ENCODE measurements at regions not wholly inside any gene's neighbourhood (a gene's known extent, or its start where the extent isn't known, plus 50 kb on each side); places are given as distances from the start of the nearest gene placed in this dataset.
"Not testable (repeated sequence)": the region's sequence is repeated elsewhere in the genome, so short reads cannot be mapped to it uniquely, and the experiment has no call there.

- DNase-seq, result no peak
Measured at GRCh38 chr3:40864146-40864782, 335.0 kb upstream of the CTNNB1 start.

GRCh38 chr3:40864915-40865314 lies 334.4 kb upstream of the CTNNB1 start:
- DNase-seq, result no peak

GRCh38 chr3:40867797-40868196 lies 331.5 kb upstream of the CTNNB1 start:
- DNase-seq, result no peak

GRCh38 chr3:40869013-40869412 lies 330.3 kb upstream of the CTNNB1 start:
- DNase-seq, result no peak

- DNase-seq, result no peak
Measured at GRCh38 chr3:40869939-40870338, 329.4 kb upstream of the CTNNB1 start.

- DNase-seq, result no peak
Measured at GRCh38 chr3:40871394-40871793, 327.9 kb upstream of the CTNNB1 start.

GRCh38 chr3:40872258-40872920 lies 326.9 kb upstream of the CTNNB1 start:
- DNase-seq, result peak; percentile 49

- no peak for DNase-seq
Measured at GRCh38 chr3:40873476-40873875, 325.8 kb upstream of the CTNNB1 start.

GRCh38 chr3:40873934-40874699 lies 325.2 kb upstream of the CTNNB1 start:
- DNase-seq, result no peak

GRCh38 chr3:40875581-40875980 lies 323.7 kb upstream of the CTNNB1 start:
- no peak for DNase-seq

GRCh38 chr3:40876009-40876408 lies 323.3 kb upstream of the CTNNB1 start:
- no peak for DNase-seq

GRCh38 chr3:40876496-40876895 lies 322.8 kb upstream of the CTNNB1 start:
- DNase-seq, result no peak

GRCh38 chr3:40877631-40878463 lies 321.5 kb upstream of the CTNNB1 start:
- DNase-seq, result peak; percentile 51

- no peak for DNase-seq
Measured at GRCh38 chr3:40878464-40878905, 320.8 kb upstream of the CTNNB1 start.

GRCh38 chr3:40885430-40885829 lies 313.9 kb upstream of the CTNNB1 start:
- no peak for DNase-seq

GRCh38 chr3:40886660-40887425 lies 312.5 kb upstream of the CTNNB1 start:
- no peak for DNase-seq

- DNase-seq, result no peak
Measured at GRCh38 chr3:40891186-40891585, 308.1 kb upstream of the CTNNB1 start.

GRCh38 chr3:40895109-40895508 lies 304.2 kb upstream of the CTNNB1 start:
- no peak for DNase-seq

- DNase-seq, result no peak
Measured at GRCh38 chr3:40899286-40899712, 300.0 kb upstream of the CTNNB1 start.

- DNase-seq, result no peak
Measured at GRCh38 chr3:40901298-40901697, 298.0 kb upstream of the CTNNB1 start.

- no peak for DNase-seq
Measured at GRCh38 chr3:40901796-40902195, 297.5 kb upstream of the CTNNB1 start.

- DNase-seq, result not testable (repeated sequence)
Measured at GRCh38 chr3:40907907-40908465, 291.3 kb upstream of the CTNNB1 start.

All from eye (tissue), 1 donor.